ENCODE measurements at regions not wholly inside any gene's neighbourhood (a gene's known extent, or its start where the extent isn't known, plus 50 kb on each side); places are given as distances from the start of the nearest gene placed in this dataset. TPM values are rescaled to one million over a fixed set of nuclear protein-coding genes. Genes with fewer than 3 reads are reported as not detected.

Small RNA genes in the stretch of these regions (microRNA-seq; reads per million reads assigned to microRNA genes)
- not detected for gene MIR8062 (ENCODE audit: borderline number of aligned reads)

All from mesenteric fat pad (tissue), 1 donor.